ENCODE measurements at regions not wholly inside any gene's neighbourhood (a gene's known extent, or its start where the extent isn't known, plus 50 kb on each side); places are given as distances from the start of the nearest gene placed in this dataset.

DNA sequence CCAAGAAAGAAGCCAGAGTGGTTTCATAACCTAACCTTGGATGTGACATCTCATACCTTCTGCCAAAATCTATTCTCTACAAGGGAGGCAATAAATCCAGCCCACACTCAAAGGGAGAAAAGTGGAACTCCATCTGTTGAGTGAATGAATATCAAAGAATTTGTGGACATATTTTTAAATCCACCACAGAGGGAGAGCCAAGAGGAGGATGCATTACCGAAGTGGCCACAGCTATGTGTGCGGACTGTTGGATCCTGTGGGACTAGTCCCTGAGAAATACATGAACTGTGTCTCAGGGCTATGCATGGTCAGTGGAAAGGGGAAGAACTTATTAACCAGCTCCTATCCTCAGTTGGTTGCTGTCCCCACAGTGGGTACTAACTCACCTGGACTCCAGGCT lies 273.9 kb downstream of the NUAK1 start:
- TF ChIP-seq, protein P1, sequence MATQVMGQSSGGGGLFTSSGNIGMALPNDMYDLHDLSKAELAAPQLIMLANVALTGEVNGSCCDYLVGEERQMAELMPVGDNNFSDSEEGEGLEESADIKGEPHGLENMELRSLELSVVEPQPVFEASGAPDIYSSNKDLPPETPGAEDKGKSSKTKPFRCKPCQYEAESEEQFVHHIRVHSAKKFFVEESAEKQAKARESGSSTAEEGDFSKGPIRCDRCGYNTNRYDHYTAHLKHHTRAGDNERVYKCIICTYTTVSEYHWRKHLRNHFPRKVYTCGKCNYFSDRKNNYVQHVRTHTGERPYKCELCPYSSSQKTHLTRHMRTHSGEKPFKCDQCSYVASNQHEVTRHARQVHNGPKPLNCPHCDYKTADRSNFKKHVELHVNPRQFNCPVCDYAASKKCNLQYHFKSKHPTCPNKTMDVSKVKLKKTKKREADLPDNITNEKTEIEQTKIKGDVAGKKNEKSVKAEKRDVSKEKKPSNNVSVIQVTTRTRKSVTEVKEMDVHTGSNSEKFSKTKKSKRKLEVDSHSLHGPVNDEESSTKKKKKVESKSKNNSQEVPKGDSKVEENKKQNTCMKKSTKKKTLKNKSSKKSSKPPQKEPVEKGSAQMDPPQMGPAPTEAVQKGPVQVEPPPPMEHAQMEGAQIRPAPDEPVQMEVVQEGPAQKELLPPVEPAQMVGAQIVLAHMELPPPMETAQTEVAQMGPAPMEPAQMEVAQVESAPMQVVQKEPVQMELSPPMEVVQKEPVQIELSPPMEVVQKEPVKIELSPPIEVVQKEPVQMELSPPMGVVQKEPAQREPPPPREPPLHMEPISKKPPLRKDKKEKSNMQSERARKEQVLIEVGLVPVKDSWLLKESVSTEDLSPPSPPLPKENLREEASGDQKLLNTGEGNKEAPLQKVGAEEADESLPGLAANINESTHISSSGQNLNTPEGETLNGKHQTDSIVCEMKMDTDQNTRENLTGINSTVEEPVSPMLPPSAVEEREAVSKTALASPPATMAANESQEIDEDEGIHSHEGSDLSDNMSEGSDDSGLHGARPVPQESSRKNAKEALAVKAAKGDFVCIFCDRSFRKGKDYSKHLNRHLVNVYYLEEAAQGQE (IDR thresholded peaks at IDR 0.05; ENCODE audit: low read depth), result no peak
- TF ChIP-seq FOXM1 (IDR thresholded peaks at IDR 0.05; ENCODE audit: borderline replicate concordance, low read depth) (no peak), NFIC (IDR thresholded peaks at IDR 0.05) (no peak), EGR1 (IDR thresholded peaks at IDR 0.05) (no peak), ZBTB7A (IDR thresholded peaks at IDR 0.05; ENCODE audit: low read depth) (no peak), EP300 (IDR thresholded peaks at IDR 0.05; ENCODE audit: borderline replicate concordance) (no peak), RAD21 (IDR thresholded peaks at IDR 0.05; ENCODE audit: low read depth) (no peak), CEBPB (IDR thresholded peaks at IDR 0.05) (no peak), TEAD4 (IDR thresholded peaks at IDR 0.05) (no peak), YY1 (IDR thresholded peaks at IDR 0.05; ENCODE audit: low read depth) (no peak)
- TF ChIP-seq, protein P2, sequence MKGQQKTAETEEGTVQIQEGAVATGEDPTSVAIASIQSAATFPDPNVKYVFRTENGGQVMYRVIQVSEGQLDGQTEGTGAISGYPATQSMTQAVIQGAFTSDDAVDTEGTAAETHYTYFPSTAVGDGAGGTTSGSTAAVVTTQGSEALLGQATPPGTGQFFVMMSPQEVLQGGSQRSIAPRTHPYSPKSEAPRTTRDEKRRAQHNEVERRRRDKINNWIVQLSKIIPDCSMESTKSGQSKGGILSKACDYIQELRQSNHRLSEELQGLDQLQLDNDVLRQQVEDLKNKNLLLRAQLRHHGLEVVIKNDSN (IDR thresholded peaks at IDR 0.05), result no peak
- TF ChIP-seq, protein P3, sequence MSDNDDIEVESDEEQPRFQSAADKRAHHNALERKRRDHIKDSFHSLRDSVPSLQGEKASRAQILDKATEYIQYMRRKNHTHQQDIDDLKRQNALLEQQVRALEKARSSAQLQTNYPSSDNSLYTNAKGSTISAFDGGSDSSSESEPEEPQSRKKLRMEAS (IDR thresholded peaks at IDR 0.05), result no peak

DNA sequence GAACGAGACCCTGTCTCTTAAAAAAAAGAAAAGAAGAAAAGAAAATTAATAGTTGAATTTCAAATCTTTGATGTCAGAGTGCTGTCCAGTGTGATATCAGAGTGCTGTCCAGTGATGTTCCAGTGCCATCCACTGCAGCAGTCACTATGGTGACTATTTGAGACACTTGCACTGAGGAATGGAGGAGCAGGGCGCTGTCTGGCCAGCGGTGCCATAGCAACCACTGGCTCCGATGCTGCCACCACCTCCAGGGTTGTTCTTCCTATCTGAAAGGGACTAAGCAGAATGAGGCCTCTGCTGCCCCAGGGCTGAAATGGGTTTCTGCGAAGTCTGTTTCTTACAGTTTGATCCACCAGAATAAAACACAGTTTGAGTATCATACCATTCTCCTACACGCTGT lies 272.9 kb downstream of the NUAK1 start:
- TF ChIP-seq NFIC (IDR thresholded peaks at IDR 0.05) (no peak), EGR1 (IDR thresholded peaks at IDR 0.05) (no peak), TEAD4 (IDR thresholded peaks at IDR 0.05) (no peak), YY1 (IDR thresholded peaks at IDR 0.05; ENCODE audit: low read depth) (no peak), TAF1 (IDR thresholded peaks at IDR 0.05; ENCODE audit: low read depth) (no peak), RAD21 (IDR thresholded peaks at IDR 0.05; ENCODE audit: low read depth) (no peak), EP300 (IDR thresholded peaks at IDR 0.05; ENCODE audit: borderline replicate concordance) (no peak), CREB1 (IDR thresholded peaks at IDR 0.05; ENCODE audit: low read depth) (no peak), TCF12 (IDR thresholded peaks at IDR 0.05; ENCODE audit: low read depth) (no peak), FOXM1 (IDR thresholded peaks at IDR 0.05; ENCODE audit: borderline replicate concordance, low read depth) (no peak)
- TF ChIP-seq, protein P3 (IDR thresholded peaks at IDR 0.05), result no peak
- TF ChIP-seq, protein P2 (IDR thresholded peaks at IDR 0.05), result no peak

DNA sequence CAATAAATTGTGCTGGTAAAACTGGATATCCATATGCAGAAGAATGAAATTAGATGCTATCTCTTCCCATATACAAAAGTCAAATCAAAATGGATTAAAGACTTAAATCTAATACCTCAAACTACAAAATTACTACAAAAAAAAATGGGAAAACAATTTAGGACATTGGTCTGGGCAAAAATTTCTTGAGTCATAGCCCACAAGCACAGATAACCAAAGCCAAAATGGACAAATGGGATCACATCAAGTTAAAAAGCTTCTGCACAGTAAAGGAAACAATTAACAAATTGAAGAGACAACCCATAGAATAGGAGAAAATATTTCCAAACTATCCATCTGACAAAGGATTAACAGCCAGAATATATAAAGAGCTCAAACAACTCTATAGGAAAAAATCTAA lies 264.6 kb downstream of the NUAK1 start:
- TF ChIP-seq, protein P1 (IDR thresholded peaks at IDR 0.05; ENCODE audit: low read depth), result no peak
- TF ChIP-seq, protein P2 (IDR thresholded peaks at IDR 0.05), result no peak
- TF ChIP-seq, protein P3 (IDR thresholded peaks at IDR 0.05), result no peak
- TF ChIP-seq ZBTB7A (IDR thresholded peaks at IDR 0.05; ENCODE audit: low read depth) (no peak), EP300 (IDR thresholded peaks at IDR 0.05; ENCODE audit: borderline replicate concordance) (no peak), YY1 (IDR thresholded peaks at IDR 0.05; ENCODE audit: low read depth) (no peak), EGR1 (IDR thresholded peaks at IDR 0.05) (no peak), CREB1 (IDR thresholded peaks at IDR 0.05; ENCODE audit: low read depth) (no peak), FOXM1 (IDR thresholded peaks at IDR 0.05; ENCODE audit: borderline replicate concordance, low read depth) (no peak), TCF12 (IDR thresholded peaks at IDR 0.05; ENCODE audit: low read depth) (no peak), TAF1 (IDR thresholded peaks at IDR 0.05; ENCODE audit: low read depth) (no peak), TEAD4 (IDR thresholded peaks at IDR 0.05) (no peak), NFIC (IDR thresholded peaks at IDR 0.05) (no peak), RAD21 (IDR thresholded peaks at IDR 0.05; ENCODE audit: low read depth) (no peak), CEBPB (IDR thresholded peaks at IDR 0.05) (no peak)

DNA sequence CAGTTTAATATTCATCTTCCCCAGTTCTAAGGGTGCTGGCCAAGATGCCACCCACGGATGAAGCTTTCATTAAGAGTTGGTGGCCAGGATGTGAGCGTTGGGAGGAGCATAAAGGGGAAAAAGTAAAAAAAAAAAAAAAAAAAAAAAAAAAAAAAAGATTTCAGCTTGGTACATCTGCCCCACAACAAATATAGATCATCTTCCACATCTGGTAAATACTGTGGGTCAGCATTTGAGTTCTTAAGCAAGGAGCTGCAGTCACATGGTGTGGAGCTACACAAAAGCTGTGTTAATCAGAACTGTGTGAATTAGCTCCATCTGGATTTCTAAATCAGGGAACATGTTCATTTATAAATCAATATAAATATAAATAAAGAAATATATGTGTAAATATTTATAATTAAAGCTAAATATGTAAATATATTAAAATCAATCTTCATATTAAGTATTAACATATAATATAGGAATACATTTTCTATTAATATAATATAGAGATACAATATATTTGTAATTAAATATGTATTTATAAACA lies 262.3 kb downstream of the NUAK1 start:
- no peak for TF ChIP-seq EP300 (IDR thresholded peaks at IDR 0.05; ENCODE audit: borderline replicate concordance)
- TF ChIP-seq, protein P2 (IDR thresholded peaks at IDR 0.05), result no peak
- no peak for TF ChIP-seq CREB1 (IDR thresholded peaks at IDR 0.05; ENCODE audit: low read depth)
- TF ChIP-seq ZBTB7A (IDR thresholded peaks at IDR 0.05; ENCODE audit: low read depth), result no peak
- TF ChIP-seq, protein P1 (IDR thresholded peaks at IDR 0.05; ENCODE audit: low read depth), result no peak
- TF ChIP-seq, protein P3 (IDR thresholded peaks at IDR 0.05), result no peak
- TF ChIP-seq TEAD4 (IDR thresholded peaks at IDR 0.05), result no peak
- TF ChIP-seq YY1 (IDR thresholded peaks at IDR 0.05; ENCODE audit: low read depth), result no peak
- no peak for TF ChIP-seq CEBPB (IDR thresholded peaks at IDR 0.05)
- TF ChIP-seq NFIC (IDR thresholded peaks at IDR 0.05), result no peak
- no peak for TF ChIP-seq RAD21 (IDR thresholded peaks at IDR 0.05; ENCODE audit: low read depth)
- TF ChIP-seq TCF12 (IDR thresholded peaks at IDR 0.05; ENCODE audit: low read depth), result no peak
- TF ChIP-seq FOXM1 (IDR thresholded peaks at IDR 0.05; ENCODE audit: borderline replicate concordance, low read depth), result no peak
- TF ChIP-seq TAF1 (IDR thresholded peaks at IDR 0.05; ENCODE audit: low read depth), result no peak
